Thymus (tissue), 11 donors: ENCODE measurements at regions not wholly inside any gene's neighbourhood (a gene's known extent, or its start where the extent isn't known, plus 50 kb on each side); places are given as distances from the start of the nearest gene placed in this dataset.
"Not testable (repeated sequence)": the region's sequence is repeated elsewhere in the genome, so short reads cannot be mapped to it uniquely, and the experiment has no call there.

Source experiments
- DNase-seq, 9 donors: peaks; one replicate each; pipeline ENCODE4 v3.0.0-alpha.2; 2013; ENCODE audit warnings: low spot score in 9 of 9, low read depth in 6 of 9, missing footprints in 1 of 9
- H3K27ac ChIP-seq, 2 donors: one replicate each; pipeline ENCODE4 v1.5.1; 2013; ENCODE audit warnings: control low read depth in 1 of 2, low read depth in 1 of 2, low read length in 1 of 2, mild to moderate bottlenecking in 1 of 2, moderate library complexity in 1 of 2
- H3K27me3 ChIP-seq, 2 donors: one replicate each; pipeline ENCODE4 v1.5.1; 2013; ENCODE audit warnings: low read length in 1 of 2; ENCODE audit not compliant: control insufficient read depth in 2 of 2, insufficient read depth in 1 of 2
- H3K36me3 ChIP-seq, 2 donors: one replicate each; pipeline ENCODE4 v1.5.1; 2013; ENCODE audit warnings: low read length in 1 of 2, mild to moderate bottlenecking in 1 of 2, moderate library complexity in 1 of 2; ENCODE audit not compliant: control insufficient read depth in 2 of 2, insufficient read depth in 2 of 2
- H3K4me1 ChIP-seq, 2 donors: one replicate each; pipeline ENCODE4 v1.5.1; 2013; ENCODE audit warnings: low read length in 2 of 2; ENCODE audit not compliant: control insufficient read depth in 2 of 2, insufficient read depth in 2 of 2
- H3K4me3 ChIP-seq, 2 donors: one replicate each; pipeline ENCODE4 v1.5.1; 2013; ENCODE audit warnings: low read length in 2 of 2, control low read depth in 1 of 2, mild to moderate bottlenecking in 1 of 2
- H3K9me3 ChIP-seq, 2 donors: one replicate each; pipeline ENCODE4 v1.5.1; 2013; ENCODE audit warnings: low read length in 1 of 2, mild to moderate bottlenecking in 1 of 2; ENCODE audit not compliant: control insufficient read depth in 2 of 2, insufficient read depth in 1 of 2
- WGBS: extraction: QIAGEN DNeasy Blood & Tissue Kit; methylation state at CpG from one replicate; pipeline ENCODE4 v1.1.7; 2013; 5-methylcytosine and 5-hydroxymethylcytosine counted together
- donor health status: healthy.

DNA sequence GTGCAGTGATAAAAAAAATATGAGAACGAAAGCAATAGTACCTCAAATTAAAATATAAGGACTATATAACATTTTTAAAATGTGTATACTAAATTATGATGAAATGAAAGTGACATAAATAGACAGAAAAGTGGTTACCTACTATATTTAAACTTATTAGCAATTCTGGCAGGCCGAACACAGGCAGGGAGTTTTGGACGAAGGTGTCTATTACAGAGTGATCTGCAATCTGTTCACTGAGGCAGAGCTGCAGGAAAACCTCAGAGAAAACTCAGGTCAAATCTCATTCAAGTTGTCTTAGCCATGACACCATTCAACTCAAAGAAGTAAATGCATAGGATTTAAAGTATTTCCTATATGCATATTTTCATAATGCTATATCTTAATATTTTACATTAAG is 274.8 kb upstream of the GULP1 start:
- H3K9me3 ChIP-seq: peaks cover 0 to 6% of the 10 kb centered on the region in 2 donors
- 94% methylated on average over 3 of the region's 3 CpGs for WGBS
- no peaks in the 10 kb centered on the region for H3K27me3 ChIP-seq

DNA sequence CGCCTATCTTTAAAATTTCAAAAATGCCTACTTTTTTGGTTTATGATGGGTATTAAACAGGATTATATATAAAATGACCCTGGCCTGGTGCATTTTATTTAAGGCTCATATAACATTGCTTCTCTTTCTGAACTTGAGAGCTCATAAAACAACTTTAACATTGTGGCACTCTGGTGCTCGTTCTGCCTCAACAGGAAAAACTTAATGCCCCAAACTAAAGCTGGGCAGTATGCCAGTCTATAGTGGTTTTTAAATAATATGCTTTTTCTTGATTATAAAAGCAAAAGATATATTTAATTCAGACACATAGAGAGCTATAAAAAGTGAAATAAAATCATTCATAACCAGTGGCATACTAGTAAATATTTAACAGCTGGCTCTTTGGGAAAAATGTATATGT is 269.3 kb upstream of the GULP1 start:
- no peaks in the 10 kb centered on the region for H3K36me3 ChIP-seq
- H3K27me3 ChIP-seq: no peaks in the 10 kb centered on the region
- no peak overlapping the region for H3K4me3 ChIP-seq
- DNase-seq: no peak
- 55% methylated on average over 2 of the region's 2 CpGs for WGBS
- H3K27ac ChIP-seq: no peak overlapping the region
- H3K4me1 ChIP-seq: no peaks in the 10 kb centered on the region
- peaks cover 0 to 6% of the 10 kb centered on the region in 2 donors for H3K9me3 ChIP-seq

More for the DNA sequence above, 274.8 kb upstream of the GULP1 start:
- H3K4me1 ChIP-seq: no peaks in the 10 kb centered on the region
- no peaks in the 10 kb centered on the region for H3K36me3 ChIP-seq
- no peak overlapping the region for H3K4me3 ChIP-seq
- no peak overlapping the region for H3K27ac ChIP-seq
- DNase-seq: no peak

DNA sequence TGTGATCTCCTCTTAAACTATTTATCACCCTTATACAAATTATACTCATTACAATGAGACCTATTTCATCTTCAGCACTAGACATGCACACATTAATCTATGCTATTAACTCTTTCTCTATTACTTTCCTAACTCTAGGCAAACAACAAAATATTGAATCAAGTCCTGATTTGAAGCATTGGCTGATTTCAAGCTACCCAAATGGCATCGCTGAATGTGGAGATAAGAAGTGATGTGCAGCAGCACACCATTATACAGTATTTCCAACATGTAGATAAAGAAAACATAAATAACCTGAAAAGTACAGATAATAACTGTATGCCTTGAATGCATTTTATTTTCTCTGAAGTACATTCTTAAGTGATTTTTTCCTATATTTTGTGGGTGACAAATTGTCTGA is 268.6 kb upstream of the GULP1 start:
- H3K36me3 ChIP-seq: no peaks in the 10 kb centered on the region
- H3K27me3 ChIP-seq: no peaks in the 10 kb centered on the region
- H3K27ac ChIP-seq: no peak overlapping the region
- whole genome bisulfite sequencing: 98% methylated on average over 1 of the region's 1 CpG
- H3K9me3 ChIP-seq: peaks cover 0 to 6% of the 10 kb centered on the region in 2 donors
- DNase-seq: no peak
- H3K4me3 ChIP-seq: no peak overlapping the region
- H3K4me1 ChIP-seq: no peaks in the 10 kb centered on the region

DNA sequence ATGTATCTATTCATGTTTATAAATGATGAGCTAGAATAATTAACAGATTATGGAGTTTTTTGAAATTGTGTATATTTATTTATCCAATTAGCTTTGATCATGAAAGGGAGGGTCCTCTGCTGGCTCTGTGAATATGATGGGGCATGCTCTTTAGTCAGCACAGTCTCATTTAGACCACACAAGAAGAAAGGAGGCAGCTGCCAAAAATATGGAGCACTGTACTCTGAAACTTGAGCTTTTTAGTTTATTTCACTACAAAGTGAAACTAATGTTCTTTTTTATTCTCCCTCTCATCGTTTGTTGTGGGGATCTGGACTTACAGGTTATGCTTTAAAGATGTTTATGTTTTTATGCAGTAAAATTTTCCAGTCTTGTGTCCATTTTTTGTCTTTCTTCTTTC is 266.9 kb upstream of the GULP1 start:
- no peak overlapping the region for H3K27ac ChIP-seq
- DNase-seq: no peak
- 82% methylated on average over 1 of the region's 1 CpG for WGBS
- H3K4me1 ChIP-seq: no peaks in the 10 kb centered on the region
- no peak overlapping the region for H3K4me3 ChIP-seq
- no peaks in the 10 kb centered on the region for H3K36me3 ChIP-seq
- H3K27me3 ChIP-seq: no peaks in the 10 kb centered on the region
- H3K9me3 ChIP-seq: peaks cover 0 to 4% of the 10 kb centered on the region in 2 donors

DNA sequence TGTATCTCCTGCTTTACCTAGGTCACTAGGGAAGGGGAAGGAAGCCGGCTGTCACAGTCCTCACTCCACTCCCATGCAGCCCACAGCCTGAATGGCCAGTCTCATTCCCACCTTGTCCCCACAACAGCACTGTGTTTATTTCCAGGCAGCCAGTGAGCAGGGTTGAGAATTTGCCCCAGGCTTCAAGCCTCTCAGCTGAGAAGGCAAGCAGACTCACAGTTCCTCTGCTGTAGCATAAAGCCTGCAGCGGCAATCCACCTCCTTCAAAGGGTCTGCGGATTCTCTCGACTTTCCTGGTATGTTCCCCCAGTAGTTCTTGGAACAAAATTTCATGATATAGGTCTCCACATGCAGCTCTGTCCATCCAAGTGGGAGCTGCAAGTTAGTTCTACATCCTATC is 262.9 kb upstream of the GULP1 start:
- Histone ChIP-seq H3K27ac (no peak overlapping the region), H3K9me3 (no peaks in the 10 kb centered on the region), H3K27me3 (no peaks in the 10 kb centered on the region), H3K4me1 (no peaks in the 10 kb centered on the region), H3K36me3 (no peaks in the 10 kb centered on the region), H3K4me3 (no peak overlapping the region)
- DNase-seq: no peak
- WGBS: 95% methylated on average over 4 of the region's 4 CpGs

DNA sequence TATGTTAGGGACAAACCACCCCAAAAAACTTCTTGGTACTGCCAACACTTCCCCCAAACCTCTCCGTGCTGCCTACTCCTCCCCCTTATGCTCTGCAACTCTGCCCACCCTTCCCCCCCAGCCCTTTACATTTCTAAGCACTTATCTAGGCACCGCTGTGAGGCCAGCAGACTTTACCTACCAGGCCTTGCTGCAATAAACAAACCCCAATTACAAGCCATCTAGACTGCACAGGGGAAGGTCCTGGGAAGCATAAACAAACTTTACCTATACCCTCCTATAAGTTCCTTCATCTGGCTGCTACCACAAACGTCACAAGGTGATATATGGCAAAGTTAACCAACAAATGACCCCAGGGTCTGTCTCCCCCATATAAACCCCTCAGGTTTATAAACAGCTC is 259.4 kb upstream of the GULP1 start:
- H3K27ac ChIP-seq: no peak overlapping the region
- H3K9me3 ChIP-seq: no peaks in the 10 kb centered on the region
- whole genome bisulfite sequencing: 75% methylated on average over 3 of the region's 3 CpGs
- no peaks in the 10 kb centered on the region for H3K4me1 ChIP-seq
- no peak for DNase-seq
- no peak overlapping the region for H3K4me3 ChIP-seq
- no peaks in the 10 kb centered on the region for H3K36me3 ChIP-seq
- H3K27me3 ChIP-seq: no peaks in the 10 kb centered on the region

DNA sequence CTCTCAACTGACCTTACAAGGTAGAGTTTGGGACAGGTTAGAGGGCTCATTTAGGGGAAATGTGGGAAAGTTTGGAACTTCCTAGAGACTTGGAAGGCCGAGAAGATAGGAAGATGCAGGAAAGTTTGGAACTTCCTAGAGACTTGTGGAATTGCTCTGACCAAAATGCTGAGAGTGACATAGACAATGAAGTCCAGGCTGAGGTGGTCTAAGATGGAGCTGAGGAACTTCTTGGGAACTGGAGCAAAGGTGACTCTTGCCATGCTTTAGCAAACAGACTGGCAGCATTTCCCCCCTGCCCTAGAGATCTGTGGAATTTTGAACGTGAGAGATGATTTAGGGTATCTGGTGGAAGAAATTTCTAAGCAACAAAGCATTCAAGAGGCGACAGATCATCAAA is 258.9 kb upstream of the GULP1 start:
- H3K27ac ChIP-seq: no peak overlapping the region
- no peaks in the 10 kb centered on the region for H3K4me1 ChIP-seq
- H3K9me3 ChIP-seq: no peaks in the 10 kb centered on the region
- WGBS: 63% methylated on average over 3 of the region's 3 CpGs
- no peak overlapping the region for H3K4me3 ChIP-seq
- H3K36me3 ChIP-seq: no peaks in the 10 kb centered on the region
- DNase-seq: no peak
- H3K27me3 ChIP-seq: no peaks in the 10 kb centered on the region

DNA sequence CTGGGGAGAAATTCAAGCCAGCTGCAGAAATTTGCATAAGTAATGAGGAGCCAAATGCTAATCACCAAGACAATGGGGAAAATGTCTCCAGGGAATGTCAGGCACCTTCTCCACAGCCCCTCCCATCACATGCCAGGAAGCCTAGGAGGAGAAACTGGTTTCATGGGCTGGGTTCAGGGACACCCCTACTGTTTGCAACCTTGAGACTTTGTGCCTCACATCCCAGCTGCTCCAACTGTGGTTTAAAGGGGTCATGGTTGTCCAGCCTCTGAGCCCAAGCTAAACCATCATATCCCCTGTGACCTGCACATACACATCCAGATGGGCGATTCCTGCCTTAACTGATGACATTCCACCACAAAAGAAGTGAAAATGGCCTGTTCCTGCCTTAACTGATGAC is 258.4 kb upstream of the GULP1 start:
- not testable (repeated sequence) for H3K27ac ChIP-seq, H3K9me3 ChIP-seq, H3K4me3 ChIP-seq, H3K27me3 ChIP-seq, H3K36me3 ChIP-seq, DNase-seq, H3K4me1 ChIP-seq
- 70% methylated on average over 1 of the region's 1 CpG for WGBS

DNA sequence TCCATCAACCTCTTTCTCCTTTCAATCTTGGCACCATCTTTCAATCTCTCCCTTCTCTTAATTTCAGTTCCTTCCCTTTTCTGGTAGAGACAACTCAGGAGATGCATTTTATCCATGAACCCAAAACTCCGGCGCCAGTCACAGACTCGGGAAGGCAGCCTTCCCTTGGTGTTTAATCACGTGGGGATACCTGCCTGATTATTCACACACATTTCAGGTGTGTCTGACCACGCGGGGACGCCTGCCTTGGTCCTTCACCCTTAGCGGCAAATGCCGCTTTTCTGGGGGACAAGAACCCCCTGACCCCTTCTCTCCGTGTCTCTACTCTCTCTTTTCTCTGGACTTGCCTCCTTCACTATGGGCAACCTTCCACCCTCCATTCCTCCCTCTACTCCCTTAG is 257.6 kb upstream of the GULP1 start:
- not testable (repeated sequence) for H3K36me3 ChIP-seq, H3K27ac ChIP-seq
- 83% methylated on average over 10 of the region's 10 CpGs for WGBS

DNA sequence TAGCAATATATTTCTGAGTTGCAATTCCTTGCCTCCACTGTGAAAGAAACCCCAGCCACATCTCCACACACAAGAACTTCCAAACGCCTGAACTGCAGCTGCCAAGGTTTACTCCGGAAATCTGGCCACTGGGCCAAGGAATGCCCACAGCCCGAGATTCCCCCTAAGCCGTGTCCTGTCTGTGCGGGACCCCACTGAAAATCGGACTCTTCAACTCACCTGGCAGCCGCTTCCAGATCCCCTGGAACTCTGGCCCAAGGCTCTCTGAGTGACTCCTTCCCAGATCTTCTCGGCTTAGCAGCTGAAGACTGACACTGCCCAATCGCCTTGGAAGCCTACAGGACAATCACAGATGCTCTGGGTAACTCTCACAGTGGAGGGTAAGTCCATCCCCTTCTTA is 256.3 kb upstream of the GULP1 start:
- H3K27me3 ChIP-seq, H3K27ac ChIP-seq, H3K9me3 ChIP-seq, H3K4me3 ChIP-seq, DNase-seq, H3K4me1 ChIP-seq, H3K36me3 ChIP-seq: not testable (repeated sequence)
- 93% methylated on average over 9 of the region's 9 CpGs for WGBS

More for the DNA sequence above, 257.6 kb upstream of the GULP1 start:
- not testable (repeated sequence) for DNase-seq, H3K9me3 ChIP-seq, H3K4me1 ChIP-seq, H3K27me3 ChIP-seq, H3K4me3 ChIP-seq
